ENCODE measurements at regions not wholly inside any gene's neighbourhood (a gene's known extent, or its start where the extent isn't known, plus 50 kb on each side); places are given as distances from the start of the nearest gene placed in this dataset.

- H3K27ac ChIP-seq, result no peak overlapping the region
- H3K9me3 ChIP-seq (ENCODE audit: low read depth), result no peaks in the 10 kb centered on the region
- no peaks in the 10 kb centered on the region for H3K27me3 ChIP-seq
- no peaks in the 10 kb centered on the region for H3K36me3 ChIP-seq
- DNase-seq (ENCODE audit: low read depth in 1 of 2, low spot score in 1 of 2), result no peak
- no peak for TF ChIP-seq CTCF (IDR thresholded peaks at IDR 0.05; ENCODE audit: low read depth, low read length)
- H3K4me1 ChIP-seq (ENCODE audit: low read depth), result peaks cover 21% of the 10 kb centered on the region
- no peak overlapping the region for H3K4me3 ChIP-seq
Measured at GRCh38 chr2:217440000-217440399, 562.8 kb downstream of the TNS1 start.

DNA sequence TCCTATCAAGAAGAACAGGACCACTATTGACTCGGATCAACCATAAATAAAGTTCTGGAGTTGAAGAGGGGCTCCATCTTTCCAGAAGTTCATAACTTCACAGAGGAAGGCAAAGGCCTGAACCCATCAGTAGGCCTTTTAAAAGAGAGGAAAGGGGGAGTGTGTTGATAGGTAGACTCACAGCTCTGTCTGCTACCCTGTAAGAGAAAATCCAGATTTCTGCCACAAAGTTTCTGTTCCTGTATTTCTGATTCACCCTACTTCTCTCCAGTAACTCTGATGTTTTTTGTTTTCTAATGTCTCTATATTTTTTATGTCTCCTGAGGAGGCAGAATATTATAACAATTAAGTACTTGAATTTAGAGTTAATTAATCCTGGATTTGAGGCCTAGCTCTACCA lies 564.0 kb downstream of the TNS1 start:
- no peak for TF ChIP-seq CTCF (IDR thresholded peaks at IDR 0.05; ENCODE audit: low read depth, low read length)
- Histone ChIP-seq H3K27ac (no peak overlapping the region), H3K4me3 (no peak overlapping the region), H3K4me1 (ENCODE audit: low read depth) (peaks cover 31% of the 10 kb centered on the region), H3K36me3 (no peaks in the 10 kb centered on the region), H3K9me3 (ENCODE audit: low read depth) (no peaks in the 10 kb centered on the region), H3K27me3 (no peaks in the 10 kb centered on the region)
- DNase-seq (ENCODE audit: low read depth in 1 of 2, low spot score in 1 of 2), result no peak

- no peaks in the 10 kb centered on the region for H3K36me3 ChIP-seq
- no peaks in the 10 kb centered on the region for H3K9me3 ChIP-seq (ENCODE audit: low read depth)
- H3K27me3 ChIP-seq, result no peaks in the 10 kb centered on the region
- no peak for DNase-seq (ENCODE audit: low read depth in 1 of 2, low spot score in 1 of 2)
- H3K4me1 ChIP-seq (ENCODE audit: low read depth), result peaks cover 38% of the 10 kb centered on the region
- TF ChIP-seq CTCF (IDR thresholded peaks at IDR 0.05; ENCODE audit: low read depth, low read length), result no peak
- no peak overlapping the region for H3K4me3 ChIP-seq
- H3K27ac ChIP-seq, result no peak overlapping the region
Measured at GRCh38 chr2:217438136-217438535, 564.7 kb downstream of the TNS1 start.

- no peak overlapping the region for H3K4me3 ChIP-seq
- DNase-seq (ENCODE audit: low read depth in 1 of 2, low spot score in 1 of 2), result no peak
- no peaks in the 10 kb centered on the region for H3K36me3 ChIP-seq
- TF ChIP-seq CTCF (IDR thresholded peaks at IDR 0.05; ENCODE audit: low read depth, low read length), result no peak
- no peak overlapping the region for H3K27ac ChIP-seq
- no peaks in the 10 kb centered on the region for H3K27me3 ChIP-seq
- no peaks in the 10 kb centered on the region for H3K9me3 ChIP-seq (ENCODE audit: low read depth)
- peaks cover 45% of the 10 kb centered on the region for H3K4me1 ChIP-seq (ENCODE audit: low read depth)
Measured at GRCh38 chr2:217437290-217437870, 565.4 kb downstream of the TNS1 start.

GRCh38 chr2:217436386-217436785 lies 566.4 kb downstream of the TNS1 start:
- Histone ChIP-seq H3K9me3 (ENCODE audit: low read depth) (no peaks in the 10 kb centered on the region), H3K4me1 (ENCODE audit: low read depth) (peaks cover 55% of the 10 kb centered on the region), H3K4me3 (no peak overlapping the region), H3K36me3 (no peaks in the 10 kb centered on the region), H3K27ac (no peak overlapping the region), H3K27me3 (no peaks in the 10 kb centered on the region)
- peak in 1 of 2 donors; percentile 52 for DNase-seq (ENCODE audit: low read depth in 1 of 2, low spot score in 1 of 2)
- no peak for TF ChIP-seq CTCF (IDR thresholded peaks at IDR 0.05; ENCODE audit: low read depth, low read length)
